ENCODE measurements at regions not wholly inside any gene's neighbourhood (a gene's known extent, or its start where the extent isn't known, plus 50 kb on each side); places are given as distances from the start of the nearest gene placed in this dataset.

DNA sequence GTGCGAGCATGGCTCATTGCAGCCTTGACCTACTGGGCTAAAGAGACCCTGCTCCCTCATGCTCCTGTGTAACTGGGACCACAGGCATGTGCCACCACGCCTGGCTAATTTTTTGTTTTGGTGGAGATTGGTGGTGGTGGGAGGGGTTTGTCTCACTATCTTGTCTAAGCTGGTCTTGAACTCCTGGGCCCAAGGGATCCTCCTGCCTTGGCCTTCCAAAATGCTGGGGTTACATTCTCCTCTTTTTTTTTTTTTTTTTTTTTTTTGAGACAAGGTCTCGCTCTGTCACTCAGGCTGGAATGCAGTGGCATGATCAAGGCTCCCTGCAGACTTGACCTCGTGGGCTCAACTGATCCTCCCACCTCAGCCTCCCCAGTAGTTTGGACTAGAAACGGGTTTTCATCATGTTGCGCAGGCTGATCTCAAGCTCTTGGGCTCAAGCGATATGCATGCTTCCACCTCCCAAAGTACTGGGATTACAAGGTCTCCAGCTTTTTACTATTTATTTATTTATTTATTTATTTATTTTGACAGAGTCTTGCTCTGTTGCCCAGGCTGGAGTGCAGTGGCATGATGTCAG is 238.3 kb downstream of the MYCN start:
- no peak for DNase-seq

DNA sequence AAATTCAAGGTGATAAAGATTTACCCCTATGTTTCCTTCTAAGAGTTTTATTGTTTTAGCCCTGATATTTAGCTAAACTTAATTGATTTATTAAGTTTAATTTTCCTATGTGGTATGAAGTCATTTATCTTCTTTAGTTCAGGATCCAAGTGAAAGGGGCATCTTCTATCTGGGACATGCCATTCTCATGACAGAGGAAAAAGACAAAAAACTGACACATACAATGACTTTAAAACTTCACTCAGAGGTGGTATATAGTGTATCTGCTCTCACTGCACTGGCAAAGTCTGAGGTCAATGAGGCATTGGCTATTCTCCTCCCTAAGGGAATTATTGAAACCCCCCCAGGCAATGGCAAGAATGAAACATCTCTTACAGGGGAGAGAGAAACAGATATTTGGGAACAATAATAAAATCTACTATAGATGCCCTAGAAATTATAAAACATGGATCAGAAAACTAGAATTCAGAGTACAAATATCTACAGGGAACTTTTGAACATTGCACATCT is 237.4 kb downstream of the MYCN start:
- no peak for DNase-seq

DNA sequence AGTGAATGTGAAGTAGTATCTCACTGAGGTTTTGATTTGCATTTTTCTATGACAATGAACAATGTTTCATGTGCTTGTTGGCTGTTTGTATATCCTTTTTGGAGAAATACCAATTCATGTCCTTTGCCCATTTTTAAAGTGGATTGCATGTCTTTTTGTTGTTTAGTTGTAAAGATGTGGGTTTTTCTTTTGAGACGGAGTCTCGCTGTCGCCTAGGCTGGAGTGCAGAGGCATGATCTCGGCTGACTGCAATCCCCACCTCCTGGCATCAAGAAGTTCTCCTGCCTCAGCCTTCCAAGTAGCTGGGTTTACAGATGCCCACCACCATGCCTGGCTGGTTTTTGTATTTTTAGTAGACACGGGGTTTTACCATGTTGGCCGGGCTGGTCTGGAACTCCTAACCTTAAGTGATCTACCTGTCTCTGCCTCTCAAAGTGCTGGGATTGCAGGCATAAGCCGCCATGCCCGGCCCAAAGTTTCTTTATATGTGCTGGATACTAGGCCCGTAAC is 236.7 kb downstream of the MYCN start:
- no peak for DNase-seq

DNA sequence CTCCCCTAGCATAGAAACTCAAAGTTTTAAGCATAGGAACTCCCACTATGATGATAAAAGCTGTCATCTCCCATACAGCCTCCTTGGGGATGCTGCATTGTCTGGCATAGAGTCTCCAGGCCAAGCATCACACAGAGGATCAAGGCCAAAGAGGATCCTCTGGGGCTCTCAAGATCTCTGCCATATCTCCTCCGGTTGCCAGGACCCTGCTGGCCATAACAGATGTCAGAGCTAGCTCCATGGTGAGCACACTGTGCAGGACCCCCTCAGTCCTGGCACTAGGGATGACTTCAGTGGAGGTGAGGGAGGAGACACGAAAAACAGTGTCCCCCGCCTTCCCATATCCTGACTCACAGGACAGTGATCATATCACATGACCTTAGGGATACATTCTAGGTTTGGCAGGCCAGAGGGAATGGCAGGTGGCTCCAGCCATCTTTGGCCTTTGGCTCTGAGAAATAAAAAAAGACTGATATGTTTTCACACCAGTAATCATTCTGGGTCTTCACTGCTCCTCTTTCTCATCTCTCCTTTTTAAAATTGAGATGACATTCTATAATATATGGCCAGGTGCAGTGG is 235.0 kb downstream of the MYCN start:
- DNase-seq: no peak

DNA sequence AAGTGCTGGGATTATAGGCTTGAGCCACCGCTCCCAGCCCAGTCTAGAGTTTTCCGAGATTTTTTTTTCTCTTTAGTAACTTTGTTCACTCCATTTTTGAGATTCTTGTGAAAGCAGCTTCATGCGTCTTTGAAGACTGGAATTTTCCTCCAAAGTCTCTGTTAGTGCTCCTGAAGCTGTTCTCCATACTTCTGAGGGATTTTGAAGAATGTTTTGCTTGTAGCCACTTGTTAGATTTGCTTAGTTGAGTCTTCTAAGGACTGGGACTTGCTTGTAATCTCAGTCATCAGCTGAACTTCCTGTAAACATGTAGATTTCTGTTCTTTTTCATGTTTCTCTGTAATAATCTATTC is 234.3 kb downstream of the MYCN start:
- no peak for DNase-seq

DNA sequence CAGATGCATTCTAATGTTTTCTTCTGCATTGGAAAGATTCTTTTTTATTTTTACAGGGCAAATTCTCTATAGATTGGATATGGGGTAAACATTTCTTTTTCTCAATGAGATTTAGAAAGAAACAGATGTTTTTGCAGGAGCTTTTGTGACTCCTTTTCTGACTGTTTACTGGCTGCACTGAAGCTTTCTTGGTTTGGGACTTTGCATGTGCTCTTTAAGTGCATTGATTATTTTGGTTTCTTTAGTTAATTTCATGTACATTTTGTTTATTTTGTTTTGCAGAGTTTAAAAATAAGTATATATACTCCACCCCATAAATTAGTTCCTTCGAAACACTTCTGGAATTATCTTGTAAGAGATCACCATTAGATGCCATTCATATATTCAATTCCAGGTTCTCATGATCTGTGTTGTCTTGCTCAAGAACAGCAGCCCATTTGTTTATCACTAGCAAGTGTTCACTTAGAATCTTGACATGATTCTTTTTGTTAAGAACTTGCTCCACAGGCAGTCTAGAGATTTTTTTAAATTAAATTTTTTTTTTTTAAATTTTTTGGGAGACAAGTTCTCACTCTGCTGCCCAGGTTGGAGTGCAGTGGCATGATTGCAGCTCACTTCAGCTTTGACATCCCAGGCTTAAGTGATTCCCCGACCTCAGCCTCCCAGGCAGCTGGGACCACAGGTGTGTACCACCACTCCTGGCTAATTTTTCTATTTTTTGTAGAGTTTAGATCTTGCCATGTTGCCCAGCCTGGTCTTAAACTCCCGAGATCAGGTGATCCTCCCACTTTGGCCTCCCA is 233.7 kb downstream of the MYCN start:
- DNase-seq: no peak

DNA sequence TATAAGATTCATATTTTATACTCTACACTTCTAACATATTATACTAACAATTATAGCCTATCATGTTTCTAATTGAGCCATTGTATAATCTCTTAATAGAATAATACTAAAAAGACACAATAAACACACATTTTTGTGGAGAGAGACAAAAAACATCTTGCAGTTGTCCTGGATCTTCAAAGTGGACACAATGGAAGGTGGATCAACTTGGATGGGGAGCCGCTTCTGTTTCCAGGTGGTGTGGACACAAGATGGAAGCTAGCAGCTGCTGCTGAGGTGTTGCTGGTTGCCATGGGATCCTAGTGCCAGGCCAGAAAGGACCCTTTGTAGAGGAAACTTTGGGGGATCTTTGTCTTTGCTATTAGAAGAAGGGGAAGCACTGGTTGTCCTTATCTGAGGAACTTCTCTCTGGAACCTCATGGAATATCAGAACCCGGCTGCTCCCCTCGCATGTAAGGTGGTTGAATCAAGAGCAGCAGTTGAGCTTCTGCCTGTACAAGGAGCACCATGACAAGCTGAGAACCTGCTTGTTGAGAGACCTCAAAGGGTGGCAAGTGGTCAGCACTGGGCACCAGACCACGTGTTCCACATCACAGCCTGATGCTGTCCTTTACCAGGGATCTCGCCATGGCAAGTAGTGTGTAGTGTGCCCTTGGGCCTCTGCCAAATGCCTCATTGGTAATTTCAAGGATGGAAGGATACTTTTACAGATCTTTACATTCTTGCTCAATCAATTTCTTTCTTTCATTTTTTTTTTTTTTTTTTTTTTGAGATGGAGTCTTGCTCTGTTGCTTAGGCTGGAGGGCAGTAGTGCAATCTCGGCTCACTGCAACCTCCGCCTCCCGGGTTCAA is 232.2 kb downstream of the MYCN start:
- no peak for DNase-seq

DNA sequence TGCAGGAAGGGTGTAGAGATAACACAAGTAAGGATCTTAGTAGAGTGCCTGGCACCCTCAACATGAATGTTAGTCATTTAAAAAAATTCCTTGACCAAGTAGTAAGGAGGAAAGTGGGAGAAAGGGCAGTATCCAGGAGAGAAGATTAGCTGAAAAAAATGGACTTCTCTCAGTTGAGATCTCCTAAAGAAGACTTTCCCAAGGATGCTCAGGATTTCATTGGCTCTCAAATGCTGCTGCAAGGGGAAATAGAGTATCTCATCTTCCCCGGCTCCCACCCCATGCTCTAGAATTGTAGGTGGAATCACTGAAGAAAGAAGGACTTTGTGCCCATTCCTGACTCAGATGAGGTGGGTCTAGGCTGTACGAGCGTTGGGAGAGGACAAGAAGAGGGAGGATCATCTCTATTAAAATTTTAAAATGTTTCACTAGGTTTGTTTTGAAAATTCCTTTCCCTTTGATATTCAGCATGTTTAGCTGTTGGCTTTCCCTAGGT is 231.1 kb downstream of the MYCN start:
- no peak for DNase-seq

DNA sequence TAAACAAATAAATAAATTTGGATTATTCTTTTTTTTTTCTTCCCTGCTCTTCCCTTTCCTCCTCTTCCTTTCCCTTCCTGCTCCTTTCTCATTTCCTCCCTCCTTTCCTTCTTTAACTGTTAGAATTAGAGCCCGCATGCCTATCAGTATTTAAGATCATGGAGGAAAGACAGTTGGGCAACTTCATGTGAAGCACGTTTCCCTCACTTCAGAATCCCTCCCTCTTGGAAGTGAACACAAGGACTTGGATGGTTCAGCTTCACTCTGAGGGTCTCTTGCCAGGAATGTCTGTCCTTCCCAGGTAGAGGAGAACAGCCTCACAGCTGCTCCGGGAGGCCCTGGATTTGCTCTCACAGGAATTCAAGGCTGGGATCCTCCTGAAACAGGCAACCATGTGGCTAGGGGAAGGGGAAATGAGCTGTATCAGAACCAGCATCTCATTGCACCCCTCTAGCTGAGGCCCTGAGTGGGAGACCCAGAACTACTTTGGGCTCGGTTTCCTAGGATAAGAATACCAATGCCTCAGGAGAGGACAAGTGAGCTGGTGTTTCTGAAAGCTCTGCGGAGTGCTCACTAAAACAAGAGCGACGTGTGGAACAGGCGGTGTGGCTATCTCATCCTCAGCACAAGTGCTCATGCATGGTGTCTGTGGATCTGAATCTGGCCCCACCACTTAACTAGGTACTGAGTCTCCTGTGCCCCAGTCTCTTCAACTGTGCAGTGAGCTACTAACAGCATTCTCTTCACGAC is 230.5 kb downstream of the MYCN start:
- DNase-seq: no peak

DNA sequence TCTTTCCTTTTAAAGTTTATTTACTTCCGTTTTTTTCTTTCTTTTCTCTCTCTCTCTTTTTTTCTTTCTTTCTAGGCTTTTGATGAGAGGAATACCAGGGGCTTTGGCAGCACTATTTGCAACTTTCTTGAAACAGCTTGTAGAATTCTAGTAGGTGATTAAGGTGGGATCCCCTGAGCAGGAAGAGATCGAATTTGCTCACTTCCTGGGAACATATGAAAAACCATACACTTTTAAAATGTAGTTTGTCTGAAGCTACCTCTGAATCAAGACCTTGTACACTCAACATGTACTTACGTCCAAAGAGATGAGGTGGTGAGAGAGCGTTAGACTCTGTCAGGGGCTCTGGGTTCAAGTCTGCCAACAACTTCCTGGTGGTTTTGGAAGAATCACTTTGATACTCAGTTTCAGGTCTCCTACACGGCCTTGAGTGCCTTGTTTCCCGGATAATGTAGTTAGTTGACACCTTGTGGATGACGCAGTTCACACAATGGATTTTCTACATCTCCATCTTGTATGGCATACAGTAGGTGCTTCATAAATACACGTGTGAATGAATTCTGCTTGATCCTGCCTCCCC is 229.1 kb downstream of the MYCN start:
- no peak for DNase-seq

DNA sequence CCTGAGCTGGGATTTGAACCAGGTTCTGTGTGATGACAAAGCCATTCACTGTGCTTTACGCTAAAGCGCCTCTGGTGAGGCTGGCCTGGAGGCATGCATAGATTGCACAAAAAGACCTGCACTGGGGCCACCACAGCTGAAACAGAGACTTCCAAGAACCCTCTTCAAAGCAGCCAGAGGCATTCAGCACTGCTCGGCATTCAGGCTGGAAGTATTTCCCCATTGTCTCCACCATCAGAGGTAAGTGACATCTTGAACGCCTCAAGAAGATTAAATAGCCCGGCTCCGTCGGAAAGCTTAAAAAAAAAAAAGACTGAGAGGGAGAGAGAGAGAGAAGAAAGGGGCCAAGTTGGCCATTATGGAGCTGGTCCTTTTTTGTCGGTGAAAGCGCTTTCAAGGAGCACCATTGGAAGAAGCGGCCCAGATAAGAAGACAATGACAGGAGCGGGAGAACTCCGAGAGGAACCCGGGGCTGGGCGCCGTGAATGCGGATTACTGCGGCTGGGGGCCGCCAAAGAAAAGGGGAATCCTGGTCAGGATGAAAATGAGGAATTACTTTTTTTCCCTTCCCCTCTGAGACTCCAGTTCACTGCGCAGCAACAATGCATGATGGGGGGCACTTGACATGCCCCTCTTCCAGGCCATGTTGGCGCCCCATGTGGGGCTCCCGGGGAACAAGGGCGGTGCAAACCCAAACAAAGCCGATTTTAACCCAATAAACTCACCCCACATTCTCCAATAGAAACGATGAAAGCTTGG is 228.3 kb downstream of the MYCN start:
- no peak for DNase-seq

DNA sequence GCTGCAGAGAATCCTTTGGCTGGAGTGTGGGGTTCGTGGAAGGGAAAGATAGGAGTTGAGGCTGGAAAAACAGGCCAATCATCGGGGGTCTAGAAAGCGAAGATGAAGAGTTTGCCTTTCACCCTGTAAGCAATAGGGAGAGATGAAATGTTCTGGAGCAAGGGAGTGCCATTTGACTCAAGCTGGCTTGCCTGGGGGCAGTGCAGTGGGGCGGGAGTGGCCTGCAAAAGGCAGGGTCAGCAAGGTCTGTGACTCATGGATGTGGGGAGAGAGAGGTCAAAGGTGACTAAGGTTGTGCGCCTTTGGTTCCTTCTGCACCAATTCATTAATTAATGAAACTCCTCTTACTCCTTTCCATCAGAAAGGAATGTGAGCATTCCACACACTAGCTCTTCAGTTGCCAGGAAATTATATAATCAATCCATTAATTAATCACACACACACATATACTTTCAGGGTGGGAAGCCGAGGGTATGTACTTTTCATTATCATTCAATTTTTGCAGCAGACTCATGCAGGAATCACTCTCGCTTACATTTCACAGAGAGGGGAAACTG is 227.6 kb downstream of the MYCN start:
- DNase-seq: no peak

DNA sequence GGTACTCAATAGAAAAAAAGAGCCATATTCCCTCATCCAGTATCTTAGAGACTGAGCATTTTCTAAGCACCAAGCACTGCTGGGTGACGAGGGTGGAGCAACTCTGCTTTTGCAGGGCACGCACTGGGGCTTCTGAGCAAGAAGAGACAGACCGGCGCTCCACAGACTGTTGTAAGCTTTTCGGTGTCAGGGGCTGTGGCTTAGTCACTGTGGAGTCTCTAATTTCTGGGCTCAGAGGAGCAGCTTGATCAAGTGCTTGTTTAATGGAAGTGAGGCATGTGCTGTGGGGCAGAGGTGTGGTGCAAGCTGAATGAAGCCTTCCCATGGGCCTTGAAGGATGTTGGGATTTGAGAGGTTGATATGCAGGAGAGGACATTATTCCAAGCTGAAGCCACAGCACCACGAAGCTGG is 227.1 kb downstream of the MYCN start:
- DNase-seq: no peak

DNA sequence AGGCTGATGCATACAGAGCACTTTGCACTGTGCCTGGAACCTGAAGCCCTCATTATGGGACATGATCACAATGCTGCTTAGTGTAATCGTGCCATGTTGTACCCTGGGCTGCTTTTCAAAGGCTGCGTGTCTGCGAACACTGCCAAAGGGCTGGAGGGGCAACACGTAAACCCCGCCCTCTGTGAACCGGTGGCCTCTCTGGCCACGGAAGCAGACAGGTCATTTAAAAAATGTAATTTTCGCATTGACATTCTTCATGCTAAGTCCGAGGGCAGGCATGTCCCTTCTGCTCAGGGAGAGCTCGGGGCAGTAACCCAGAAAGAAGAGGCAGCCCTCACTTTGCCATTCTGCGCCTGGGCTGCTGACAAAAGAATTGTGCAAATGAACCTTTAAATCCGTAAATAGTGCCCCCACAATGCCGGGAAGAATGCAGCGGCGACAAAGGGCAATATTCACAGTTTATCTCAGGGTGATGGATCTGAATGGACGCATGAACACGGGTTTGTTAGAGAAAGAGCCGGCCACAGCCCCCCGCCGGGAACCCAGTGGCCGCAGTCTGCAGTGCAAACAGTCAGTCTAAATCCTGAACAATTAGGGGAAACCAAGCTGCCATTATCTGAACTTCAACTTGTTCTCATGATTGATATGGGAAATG is 226.1 kb downstream of the MYCN start:
- no peak for DNase-seq

DNA sequence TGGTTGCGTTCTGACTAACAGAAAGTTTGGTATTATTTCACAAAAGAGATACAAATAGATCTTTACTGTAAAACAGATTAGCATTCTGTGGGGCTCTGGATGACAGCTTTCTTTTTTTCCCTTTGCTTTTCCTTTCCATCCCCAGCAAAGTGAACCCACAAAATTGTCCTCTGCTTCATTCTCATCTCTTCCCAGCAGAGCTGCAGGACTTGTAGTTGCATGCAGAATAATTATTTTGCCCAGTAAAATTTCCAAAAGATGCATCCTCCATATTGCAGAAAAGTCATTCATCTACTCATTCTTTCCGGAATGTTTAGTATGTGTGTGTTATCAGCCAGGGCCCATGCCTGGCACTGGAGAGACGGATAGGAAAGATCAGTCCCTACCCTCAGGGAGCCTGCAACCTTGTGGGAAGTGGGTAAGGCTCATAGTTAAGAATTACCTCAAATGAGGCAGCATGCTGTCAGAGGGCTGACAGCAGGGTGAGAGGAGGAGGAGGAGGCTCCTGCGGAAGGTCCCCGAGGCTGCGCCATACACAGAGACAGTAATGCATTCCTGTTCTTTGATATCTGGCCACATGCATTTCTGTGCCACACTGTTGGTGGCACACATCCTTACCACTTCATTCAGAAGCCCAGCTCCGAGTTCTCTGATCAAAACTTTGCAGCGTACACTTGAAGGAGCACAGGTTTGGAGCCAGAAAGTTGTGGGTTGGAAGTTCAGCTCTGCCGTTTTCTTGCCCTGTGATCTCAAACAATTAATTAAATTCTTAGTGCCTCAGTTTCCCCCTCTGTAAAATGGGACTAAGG is 225.4 kb downstream of the MYCN start:
- DNase-seq: no peak

DNA sequence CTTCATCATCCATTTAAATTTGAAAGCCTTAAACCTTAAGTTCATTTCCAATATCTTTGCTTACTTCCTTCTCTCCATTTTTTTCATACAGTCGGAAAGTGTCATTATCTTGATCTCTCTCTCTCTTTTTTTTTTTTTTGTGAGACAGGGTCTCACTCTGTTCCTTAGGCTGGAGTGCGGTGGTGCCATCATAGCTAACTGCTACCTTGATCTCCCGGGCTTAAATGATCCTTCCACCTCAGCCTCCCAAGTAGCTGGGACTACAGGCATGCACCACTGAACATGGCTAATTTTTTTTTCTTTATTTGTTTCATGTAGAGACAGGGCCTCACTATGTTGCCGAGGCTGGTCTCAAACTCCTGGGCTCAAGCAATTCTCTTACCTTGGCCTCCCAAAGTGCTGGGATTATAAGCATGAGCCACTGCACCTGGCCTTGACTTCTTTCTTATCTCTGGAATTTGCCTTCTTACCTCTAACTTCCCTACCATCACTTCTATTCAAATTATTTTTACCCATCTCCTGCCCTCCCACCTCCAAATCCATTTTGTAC is 222.2 kb downstream of the MYCN start:
- DNase-seq: no peak

DNA sequence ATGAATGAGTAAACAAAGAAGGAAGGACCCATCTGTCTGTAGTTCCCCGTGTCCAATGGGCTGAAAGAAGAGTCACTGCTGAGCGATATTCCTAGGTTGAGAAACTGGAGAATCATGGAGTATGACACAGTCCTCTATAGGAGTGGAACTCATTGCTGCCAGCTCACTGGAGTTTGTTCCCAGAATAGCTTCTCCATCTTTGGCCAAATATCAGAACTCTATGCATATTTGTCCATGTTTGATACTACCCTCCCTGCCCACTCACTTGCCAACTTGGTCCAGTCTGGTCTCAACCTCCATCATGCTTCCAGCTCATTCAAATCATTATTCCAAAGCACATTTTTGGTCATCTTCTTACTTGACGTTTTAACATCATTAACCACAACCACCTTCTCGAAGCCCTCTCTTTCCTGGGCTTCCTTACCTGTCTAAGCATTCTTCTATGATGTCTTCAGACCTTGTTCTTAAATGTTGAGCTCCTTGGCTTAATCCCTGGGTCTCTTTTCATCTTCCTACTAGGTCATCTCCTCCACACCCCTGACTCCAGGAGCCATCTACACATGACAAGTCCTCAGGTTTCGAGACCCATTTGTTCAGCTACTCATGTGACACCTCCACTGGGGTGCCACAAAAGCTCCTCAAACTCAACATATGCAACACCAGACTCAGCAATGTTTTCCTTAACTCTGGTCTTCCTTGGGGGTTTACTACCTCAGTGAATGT is 221.6 kb downstream of the MYCN start:
- no peak for DNase-seq

DNA sequence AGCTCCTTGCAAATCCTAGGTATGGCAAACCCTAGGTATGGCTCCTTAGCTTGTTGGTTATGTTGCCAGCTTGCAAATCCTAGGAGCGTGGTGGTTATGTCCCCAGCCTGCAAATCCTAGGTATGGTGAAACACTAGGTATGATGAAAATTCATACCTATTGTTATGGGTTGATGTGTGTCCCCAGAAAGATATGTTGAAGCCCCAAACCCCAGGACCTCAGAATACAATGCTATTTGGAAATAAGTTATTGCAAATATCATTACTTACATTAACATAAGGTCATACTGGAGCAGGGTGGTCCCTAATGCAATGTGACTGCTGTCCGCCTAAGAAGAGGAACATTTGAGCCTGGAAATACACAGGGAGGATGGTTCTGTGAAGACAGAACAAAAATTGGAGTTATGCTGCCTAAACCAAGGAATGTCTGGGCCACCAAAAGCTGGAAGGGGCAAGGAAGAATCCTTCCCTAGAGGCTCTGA is 220.8 kb downstream of the MYCN start:
- no peak for DNase-seq
